BJ (cell line): ENCODE measurements at regions not wholly inside any gene's neighbourhood (a gene's known extent, or its start where the extent isn't known, plus 50 kb on each side); places are given as distances from the start of the nearest gene placed in this dataset.

Source experiments
- CTCF ChIA-PET: fragments of 350-600 bp; formaldehyde crosslinking; extraction: SDS; loops from one replicate; lab custom pipeline; 2021; ENCODE audit warnings: antibody characterized with exemption, inconsistent platforms; lab: Yijun Ruan, JAX
- POLR2A ChIA-PET: fragments of 300-600 bp; sonication (Branson Sonifier 250); formaldehyde crosslinking; extraction: SDS; loops from one replicate; lab custom pipeline; 2021; ENCODE audit warnings: antibody characterized with exemption; lab: Charles Lee
- DNase-seq: peaks from one replicate; pipeline ENCODE4 v3.0.0-alpha.2; 2011; ENCODE audit warnings: low read depth
- H3K27me3 ChIP-seq: 2 replicates; pipeline ENCODE4 v1.6.0; 2011; ENCODE audit warnings: low read length; ENCODE audit not compliant: control insufficient read depth, insufficient read depth
- H3K36me3 ChIP-seq: 2 replicates; pipeline ENCODE4 v1.5.1; 2011; ENCODE audit warnings: low read length; ENCODE audit not compliant: control insufficient read depth, insufficient read depth
- H3K4me3 ChIP-seq: 2 replicates; pipeline ENCODE4 v1.5.1; 2011; ENCODE audit warnings: low read depth, mild to moderate bottlenecking, control low read depth, low read length
- CTCF ChIP-seq: IDR thresholded peaks from 2 replicates; pipeline ENCODE4 v1.5.1; 2011; ENCODE audit warnings: low read depth, mild to moderate bottlenecking, control low read depth, inconsistent platforms, low read length, moderate library complexity; ENCODE audit not compliant: insufficient read depth

DNA sequence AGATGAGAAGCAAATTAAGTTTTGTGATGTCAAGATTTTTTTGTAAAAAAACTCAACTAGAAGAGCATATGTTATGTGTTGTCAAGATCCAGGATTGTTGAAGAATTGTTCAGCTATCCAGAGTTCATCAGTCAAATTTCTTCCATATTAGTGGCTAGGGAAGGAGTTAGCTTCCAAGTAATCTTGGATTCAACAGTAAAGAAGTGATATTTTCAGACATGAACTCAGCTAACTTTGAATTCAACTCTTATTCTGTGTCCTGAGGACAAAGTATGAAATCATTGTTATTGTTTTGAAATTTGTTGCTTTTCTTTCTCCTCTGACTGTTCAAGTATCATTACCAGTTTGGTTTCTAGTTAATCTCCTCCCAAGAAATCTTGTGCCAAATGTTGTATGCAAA is 589.3 kb upstream of the NOVA1 start:
- POLR2A ChIA-PET, result no interaction called here
- no peak for DNase-seq
- Histone ChIP-seq H3K36me3 (no peaks in the 10 kb centered on the region), H3K4me3 (no peak overlapping the region), H3K27me3 (no peaks in the 10 kb centered on the region)
- no peak for TF ChIP-seq CTCF
- CTCF ChIA-PET, result no interaction called here

DNA sequence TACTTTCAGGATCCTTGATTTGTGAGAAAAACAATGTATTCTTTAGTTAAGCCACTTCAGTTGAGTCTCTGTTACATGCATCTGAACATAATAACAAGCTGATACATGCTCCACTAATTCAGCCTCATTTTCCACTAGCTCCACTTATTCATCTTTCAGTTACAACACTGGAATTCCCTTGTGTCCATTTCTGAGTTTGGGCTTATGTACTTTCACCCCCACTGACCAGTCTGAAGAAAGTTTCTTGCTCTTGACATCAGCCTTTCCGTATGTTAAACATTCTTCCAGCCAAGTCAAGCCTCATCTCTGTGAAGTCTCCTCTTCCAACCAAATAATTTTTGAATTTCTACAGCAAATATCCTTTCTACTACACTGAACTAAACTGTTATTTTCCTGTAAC is 592.5 kb upstream of the NOVA1 start:
- TF ChIP-seq CTCF, result no peak
- Histone ChIP-seq H3K36me3 (no peaks in the 10 kb centered on the region), H3K27me3 (no peaks in the 10 kb centered on the region), H3K4me3 (no peak overlapping the region)
- no peak for DNase-seq
- CTCF ChIA-PET, result no interaction called here
- POLR2A ChIA-PET, result no interaction called here

GRCh38 chr14:27199272-27199671 is 601.4 kb upstream of the NOVA1 start:
- ChIA-PET CTCF (no interaction called here), POLR2A (no interaction called here)
- TF ChIP-seq CTCF, result no peak
- Histone ChIP-seq H3K36me3 (no peaks in the 10 kb centered on the region), H3K27me3 (no peaks in the 10 kb centered on the region), H3K4me3 (no peak overlapping the region)
- no peak for DNase-seq

DNA sequence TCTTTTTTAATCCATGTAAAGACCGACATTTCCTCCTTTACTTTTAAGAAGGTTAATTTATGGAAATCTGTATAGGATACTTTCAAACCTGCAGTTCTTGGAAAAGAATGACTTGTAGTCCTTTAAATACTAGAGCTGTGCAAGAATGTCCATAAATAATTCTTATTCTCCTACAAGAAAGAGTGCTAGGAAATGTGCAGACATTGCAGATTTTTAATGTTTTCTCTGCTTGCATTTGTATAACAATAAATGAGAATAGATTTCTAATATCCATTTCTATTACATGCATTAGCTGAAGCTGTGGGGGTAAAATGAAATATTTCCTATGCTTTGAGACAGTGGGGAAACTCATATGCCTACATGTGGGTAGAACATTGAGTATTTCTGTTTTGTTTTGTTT is 607.2 kb upstream of the NOVA1 start:
- no peak for TF ChIP-seq CTCF
- POLR2A ChIA-PET, result no interaction called here
- no peak for DNase-seq
- Histone ChIP-seq H3K27me3 (no peaks in the 10 kb centered on the region), H3K4me3 (no peak overlapping the region), H3K36me3 (no peaks in the 10 kb centered on the region)
- CTCF ChIA-PET, result no interaction called here

DNA sequence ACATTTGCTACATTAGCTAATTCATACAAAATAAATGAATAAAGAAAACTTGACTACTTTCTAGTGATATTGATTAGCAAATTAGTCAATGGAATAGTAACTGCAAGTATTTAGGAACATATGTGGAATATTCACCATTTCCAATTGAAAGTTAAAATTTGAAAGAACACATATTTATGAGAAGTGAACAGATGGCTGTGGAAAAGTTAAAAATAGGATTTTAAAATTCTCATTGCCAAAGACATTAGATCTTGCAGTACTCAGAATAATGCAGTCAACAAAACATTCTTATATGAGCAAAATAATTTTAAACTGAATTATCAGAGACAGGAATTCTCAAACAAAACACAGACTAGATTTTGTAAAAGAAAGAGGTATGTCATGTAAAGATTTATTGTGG is 613.9 kb upstream of the NOVA1 start:
- Histone ChIP-seq H3K27me3 (no peaks in the 10 kb centered on the region), H3K4me3 (no peak overlapping the region), H3K36me3 (no peaks in the 10 kb centered on the region)
- ChIA-PET CTCF (no interaction called here), POLR2A (no interaction called here)
- no peak for DNase-seq
- TF ChIP-seq CTCF, result no peak

DNA sequence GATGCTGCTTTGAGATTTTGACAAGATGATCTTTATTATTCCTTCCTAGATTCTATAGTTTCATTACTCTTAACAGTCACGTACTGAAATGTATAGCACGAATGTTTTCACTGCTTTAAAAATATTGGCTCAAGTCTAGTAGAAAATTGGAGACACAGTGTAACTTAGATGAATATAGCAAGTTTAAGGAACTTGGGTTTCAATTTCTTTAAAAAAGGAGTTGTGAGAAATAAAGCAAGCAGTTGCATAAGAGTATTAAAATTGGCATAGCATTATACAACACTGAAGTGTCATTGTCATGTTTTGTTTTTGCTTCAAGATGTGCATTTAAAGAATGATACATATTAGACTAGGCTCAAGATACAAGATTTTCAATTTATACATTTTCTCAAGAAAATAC is 624.8 kb upstream of the NOVA1 start:
- CTCF ChIA-PET, result no interaction called here
- Histone ChIP-seq H3K4me3 (no peak overlapping the region), H3K27me3 (no peaks in the 10 kb centered on the region), H3K36me3 (no peaks in the 10 kb centered on the region)
- POLR2A ChIA-PET, result no interaction called here
- no peak for DNase-seq
- no peak for TF ChIP-seq CTCF
